OCI-M1 (cell line): ENCODE measurements at regions not wholly inside any gene's neighbourhood (a gene's known extent, or its start where the extent isn't known, plus 50 kb on each side); places are given as distances from the start of the nearest gene placed in this dataset.

ENCODE experiments used
- DNase-seq: peaks from one replicate; lab custom pipeline; 2025; lab: John Stamatoyannopoulos, UW

DNA sequence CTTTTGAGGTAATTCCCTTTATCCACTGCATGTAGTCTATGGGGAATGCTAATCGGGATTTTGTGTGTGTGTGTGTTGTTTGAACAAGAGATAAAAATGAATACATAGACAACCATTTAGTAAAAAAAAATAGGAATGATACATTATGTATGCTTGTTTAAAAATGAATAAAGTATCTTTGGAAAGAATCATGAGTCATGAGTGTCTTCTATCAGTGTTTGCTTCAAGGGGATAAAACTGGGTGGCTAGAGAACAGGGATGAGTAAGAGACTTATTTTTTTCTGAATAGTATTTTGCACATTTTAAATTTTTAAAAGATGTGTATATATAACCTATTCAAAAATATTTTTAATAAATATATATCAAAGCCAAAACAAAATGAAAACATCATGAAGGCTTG, 839.4 kb upstream of the ADGRL4 start:
- DNase-seq: no peak

- no peak for DNase-seq
Observed at GRCh38 chr1:79842811-79843210, 836.3 kb upstream of the ADGRL4 start.

GRCh38 chr1:79839882-79840281, 833.4 kb upstream of the ADGRL4 start:
- DNase-seq: no peak

DNA sequence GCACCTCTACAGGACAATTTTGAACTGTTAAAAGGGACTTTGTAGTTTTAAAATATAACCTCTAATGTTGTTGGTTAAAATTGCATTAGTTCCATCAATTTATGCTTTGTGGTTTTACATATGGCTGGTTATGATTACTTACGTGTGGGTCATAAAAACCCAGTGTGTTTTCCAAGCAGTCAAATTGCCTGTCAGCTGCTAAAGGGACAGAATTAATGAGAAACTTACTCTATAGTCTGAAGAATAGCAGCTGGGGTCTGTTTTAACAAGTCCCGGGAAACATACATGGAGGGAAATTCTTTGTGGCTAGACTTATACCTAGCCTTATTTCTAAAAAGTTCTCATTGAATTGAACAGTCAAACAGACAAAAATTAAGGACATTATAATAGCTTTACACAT, 820.9 kb upstream of the ADGRL4 start:
- peak; percentile 19 for DNase-seq

GRCh38 chr1:79825551-79825950, 819.0 kb upstream of the ADGRL4 start:
- peak; percentile 60 for DNase-seq

- no peak for DNase-seq
Observed at GRCh38 chr1:79822053-79822452, 815.5 kb upstream of the ADGRL4 start.

- no peak for DNase-seq
Observed at GRCh38 chr1:79819140-79819539, 812.6 kb upstream of the ADGRL4 start.

DNA sequence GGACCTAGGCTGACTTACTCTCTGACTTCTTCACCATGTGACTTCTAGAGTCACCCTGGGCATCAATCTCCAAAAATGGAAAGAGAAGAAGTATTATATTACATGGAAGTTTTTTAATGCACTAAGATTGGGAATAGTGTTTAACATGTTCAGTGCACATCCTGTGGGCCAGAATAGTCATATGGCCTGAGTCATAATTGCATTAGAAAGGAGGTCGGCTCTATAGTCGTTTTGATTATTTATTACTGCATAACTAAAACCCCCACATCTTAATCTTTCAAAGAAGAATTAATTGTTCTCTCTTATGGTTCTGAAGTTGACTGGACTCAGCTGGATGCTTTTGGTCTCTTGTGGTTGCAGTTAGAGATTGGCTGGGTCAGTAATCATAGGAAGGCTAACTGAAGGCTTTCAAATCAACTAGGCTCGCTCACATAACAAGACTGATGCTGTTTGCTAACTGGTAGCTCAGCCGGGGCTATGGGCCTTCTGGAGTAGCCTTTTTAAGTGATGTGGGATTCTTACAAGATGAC, 810.6 kb upstream of the ADGRL4 start:
- DNase-seq: no peak

DNA sequence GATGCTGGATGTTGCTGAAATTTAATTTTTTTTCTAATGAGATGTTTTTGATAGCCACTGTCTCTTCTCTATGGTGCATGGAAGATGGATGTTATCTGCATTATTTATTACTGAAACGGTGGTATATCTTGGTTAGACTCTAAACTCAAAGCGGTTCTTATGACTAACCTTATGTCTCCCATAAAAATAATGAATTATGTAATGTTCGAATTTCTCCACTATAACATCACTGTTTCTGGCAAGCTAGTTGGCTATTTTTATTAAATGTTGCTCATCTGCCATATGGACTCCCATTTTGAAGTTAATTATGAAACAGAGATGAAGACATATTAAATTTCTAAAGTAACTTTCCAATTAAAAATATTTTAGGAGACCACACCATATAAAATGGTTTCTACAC, 808.6 kb upstream of the ADGRL4 start:
- DNase-seq: no peak

DNA sequence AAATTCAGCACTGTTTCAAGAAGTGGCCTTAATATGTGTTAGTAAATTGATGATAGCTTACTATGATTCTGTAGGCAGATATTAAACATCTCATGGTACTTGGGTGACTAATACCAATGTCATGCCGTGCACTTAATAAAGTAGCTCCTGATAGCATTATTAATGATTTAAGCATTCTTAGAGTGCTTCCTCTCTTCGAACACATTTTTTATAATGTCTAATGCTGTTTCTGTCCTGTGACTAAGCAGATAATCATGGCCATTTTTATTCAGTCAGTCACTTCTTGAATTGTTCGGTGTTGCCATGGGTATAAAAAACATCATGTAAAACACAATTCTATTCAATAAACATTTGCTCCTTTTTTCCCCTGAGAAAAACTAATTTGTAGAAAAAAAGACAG, 804.6 kb upstream of the ADGRL4 start:
- no peak for DNase-seq

DNA sequence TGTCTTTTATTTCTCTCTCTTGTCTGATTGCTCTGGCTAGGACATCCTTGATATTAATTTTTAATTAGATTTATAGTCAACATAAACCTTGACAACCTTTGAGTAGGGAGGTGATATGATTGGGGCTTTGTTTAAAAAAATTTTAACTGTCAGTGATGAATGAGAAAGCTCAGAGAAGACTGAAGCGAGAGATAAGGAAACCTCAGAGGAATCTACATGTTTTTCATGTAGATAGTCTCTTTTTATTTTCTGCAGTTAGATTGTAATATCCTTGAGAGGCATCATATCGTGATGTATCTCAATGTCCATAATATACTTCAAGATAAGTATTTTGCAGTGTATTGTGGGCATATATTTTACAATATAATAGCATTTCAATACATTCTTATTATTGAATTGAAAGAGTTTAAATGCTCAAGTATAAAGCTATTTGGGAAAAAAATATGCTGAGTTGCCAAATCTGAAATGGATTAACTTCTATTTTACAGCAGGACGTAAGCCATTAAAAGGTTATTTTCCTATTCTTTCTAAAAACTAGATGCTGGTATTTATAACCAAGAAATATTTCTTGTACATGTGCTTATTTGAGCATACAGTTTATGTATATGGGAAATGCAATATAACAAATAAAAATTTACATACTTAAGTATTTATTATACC, 802.4 kb upstream of the ADGRL4 start:
- peak; percentile 78 for DNase-seq

GRCh38 chr1:79807816-79808215, 801.3 kb upstream of the ADGRL4 start:
- DNase-seq: no peak

- no peak for DNase-seq
Observed at GRCh38 chr1:79797487-79797886, 791.0 kb upstream of the ADGRL4 start.

- no peak for DNase-seq
Observed at GRCh38 chr1:79796434-79796833, 789.9 kb upstream of the ADGRL4 start.

DNA sequence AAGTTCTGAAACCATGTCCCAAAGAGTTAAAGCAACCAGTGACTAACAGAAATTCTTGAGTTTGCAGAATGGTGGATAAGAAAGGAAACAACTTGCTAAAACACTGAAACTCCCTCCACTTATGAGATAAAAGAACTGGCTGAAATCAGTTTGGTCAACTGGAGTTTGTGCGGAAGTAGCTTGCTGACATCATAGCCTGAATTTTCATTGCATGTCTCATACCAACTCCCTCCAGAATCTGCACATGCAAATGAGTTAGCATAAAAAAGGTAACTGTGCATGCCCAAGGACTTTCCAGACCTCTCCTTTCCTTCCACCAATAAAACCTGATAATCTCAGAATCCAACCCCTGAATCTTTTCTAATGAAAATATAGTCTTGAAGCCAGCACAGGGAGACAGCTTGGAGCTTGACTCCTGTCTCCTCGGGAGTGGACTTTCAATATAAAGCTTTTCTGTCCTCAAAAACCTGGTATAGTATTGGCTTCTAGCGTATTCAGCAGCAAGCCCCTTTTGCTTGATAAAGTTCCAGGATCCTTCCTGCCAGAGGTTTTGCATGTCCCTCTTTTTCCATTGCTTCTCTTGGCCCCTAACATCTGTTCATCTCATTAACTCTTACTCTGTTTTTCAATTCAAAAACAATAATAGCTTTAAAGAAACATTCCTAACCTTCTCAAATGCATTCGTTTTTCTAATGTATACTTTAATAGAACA, 785.8 kb upstream of the ADGRL4 start:
- peak; percentile 63 for DNase-seq

DNA sequence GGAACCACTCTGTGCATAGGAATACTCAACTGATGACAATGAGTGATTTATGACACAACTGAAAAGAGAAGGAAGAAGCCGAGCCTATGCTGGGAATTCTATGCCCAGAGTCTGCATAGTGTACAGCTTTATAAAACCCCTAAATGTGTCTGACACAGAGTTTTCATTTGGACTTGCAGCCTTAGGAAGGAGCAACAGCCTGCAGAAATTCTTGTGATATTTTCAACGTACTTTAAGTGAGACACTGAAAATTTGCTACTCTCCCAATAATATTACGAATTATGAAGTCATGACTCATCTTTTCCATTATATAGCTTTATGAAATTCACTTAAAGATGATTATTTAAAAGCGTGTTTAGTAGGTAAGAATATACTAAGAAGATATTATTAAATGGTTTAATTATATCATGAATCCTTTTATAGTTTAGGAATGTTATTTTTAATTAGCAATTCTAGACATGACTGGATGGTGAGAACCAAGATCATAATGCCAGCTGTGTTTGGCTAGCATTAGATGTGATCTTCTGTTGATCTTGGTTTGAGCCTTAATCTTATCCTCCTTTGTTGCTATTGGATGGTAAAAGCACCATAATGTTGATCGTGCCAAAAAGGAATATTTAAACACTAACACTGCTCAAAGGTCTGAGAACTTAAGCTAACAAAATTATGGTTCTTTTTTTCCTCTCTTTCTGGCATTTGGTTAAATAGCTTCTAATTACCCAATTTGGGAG, 785.1 kb upstream of the ADGRL4 start:
- DNase-seq: no peak

DNA sequence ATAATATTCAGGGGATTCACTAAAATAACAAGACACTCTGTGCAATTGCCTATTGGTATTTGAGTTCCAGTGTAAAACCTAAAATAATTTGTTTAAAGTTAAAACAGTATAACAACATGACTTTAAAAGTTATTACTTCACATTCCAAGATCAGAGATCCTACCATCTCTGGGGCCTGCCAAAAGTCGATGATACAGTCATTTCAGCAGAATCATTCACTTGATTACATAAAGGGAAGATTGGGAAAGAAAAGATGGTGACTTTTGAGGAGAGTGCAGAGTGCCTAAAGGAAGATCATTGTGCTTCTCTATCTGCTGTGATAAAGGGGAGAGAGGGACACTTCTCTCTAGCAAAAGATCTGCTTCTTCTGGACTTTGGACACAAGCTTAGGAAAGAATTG, 784.4 kb upstream of the ADGRL4 start:
- DNase-seq: no peak

DNA sequence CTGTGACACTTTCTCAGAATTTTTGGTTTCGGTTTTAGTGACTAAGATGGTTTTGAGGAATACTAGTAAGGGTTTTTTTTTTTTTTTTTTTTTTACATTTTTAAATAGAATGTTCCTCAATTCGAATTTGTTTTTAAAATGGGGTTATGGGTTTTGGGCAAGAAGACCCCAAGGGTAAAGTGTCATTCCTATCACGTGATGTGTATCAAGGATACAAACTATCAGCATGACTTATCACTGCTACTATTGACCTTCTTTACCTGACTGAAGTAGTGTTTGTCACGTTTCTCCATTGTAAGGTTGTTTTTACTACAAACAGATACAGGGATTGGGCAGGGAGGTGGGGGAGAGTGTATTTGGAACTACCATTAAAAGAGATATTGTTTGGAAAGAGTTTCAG, 781.1 kb upstream of the ADGRL4 start:
- DNase-seq: peak; percentile 30

- DNase-seq: no peak
Observed at GRCh38 chr1:79785964-79786363, 779.4 kb upstream of the ADGRL4 start.

- no peak for DNase-seq
Observed at GRCh38 chr1:79785561-79785960, 779.0 kb upstream of the ADGRL4 start.

DNA sequence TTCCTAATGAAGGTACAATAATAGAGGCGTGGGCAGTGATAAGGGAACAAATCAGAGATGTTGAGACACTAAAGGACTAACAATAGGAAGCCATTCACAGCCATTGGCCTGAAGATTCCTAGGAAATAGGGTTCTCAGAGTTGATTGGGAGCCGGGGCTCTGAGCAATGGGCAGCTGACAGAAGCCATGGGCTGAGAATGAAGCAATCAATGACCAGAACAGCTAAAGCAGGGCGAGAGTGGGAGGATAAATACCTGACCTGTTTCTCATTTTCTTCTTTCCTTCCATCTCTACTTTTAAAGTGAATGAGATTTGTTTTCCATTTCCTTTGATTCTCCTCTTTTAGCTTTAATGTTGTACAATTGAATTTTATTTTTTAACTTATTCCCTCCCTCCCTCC, 774.7 kb upstream of the ADGRL4 start:
- DNase-seq: no peak

- peak; percentile 91 for DNase-seq
Observed at GRCh38 chr1:79777481-79778219, 771.1 kb upstream of the ADGRL4 start.
